Liver (tissue), 3 donors: ENCODE measurements at regions not wholly inside any gene's neighbourhood (a gene's known extent, or its start where the extent isn't known, plus 50 kb on each side); places are given as distances from the start of the nearest gene placed in this dataset.

Source experiments
- EGR1 ChIP-seq, 2 donors: IDR thresholded peaks; 2 replicates each; pipeline ENCODE4 v1.6.1; 2016 to 2018; ENCODE audit warnings: antibody characterized with exemption in 2 of 2, low read depth in 2 of 2
- FOXA2 ChIP-seq: IDR thresholded peaks from 2 replicates; pipeline ENCODE4 v1.6.1; 2016; ENCODE audit warnings: antibody characterized with exemption
- GABPA ChIP-seq, 2 donors: IDR thresholded peaks in 1 of 2; conservative IDR thresholded peaks in 1 of 2; 2 replicates each; pipeline ENCODE4 v1.6.1; 2016; ENCODE audit warnings: antibody characterized with exemption in 2 of 2, mild to moderate bottlenecking in 1 of 2, moderate library complexity in 1 of 2
- HNF4A ChIP-seq, 2 donors: conservative IDR thresholded peaks; 2 replicates each; pipeline ENCODE4 v1.6.1; 2016; ENCODE audit warnings: antibody characterized with exemption in 2 of 2, mild to moderate bottlenecking in 2 of 2
- HNF4G ChIP-seq: IDR thresholded peaks from 2 replicates; pipeline ENCODE4 v1.6.1; 2016; ENCODE audit warnings: antibody characterized with exemption
- RXRA ChIP-seq, 2 donors: IDR thresholded peaks; 2 replicates each; pipeline ENCODE4 v1.6.1; 2017 to 2018; ENCODE audit warnings: antibody characterized with exemption in 2 of 2, mild to moderate bottlenecking in 1 of 2
- SP1 ChIP-seq: IDR thresholded peaks from 2 replicates; pipeline ENCODE4 v1.6.1; 2018; ENCODE audit warnings: antibody characterized with exemption, mild to moderate bottlenecking
- TAF1 ChIP-seq: conservative IDR thresholded peaks from 2 replicates; pipeline ENCODE4 v1.6.1; 2016; ENCODE audit warnings: antibody characterized with exemption, mild to moderate bottlenecking
- YY1 ChIP-seq: IDR thresholded peaks from 2 replicates; pipeline ENCODE4 v1.6.1; 2016; ENCODE audit warnings: antibody characterized with exemption, mild to moderate bottlenecking
- TF ChIP-seq, protein P1 (sequence below): fragments of 150-350 bp; IDR thresholded peaks from 2 replicates; pipeline ENCODE4 v1.5.1; 2017; ENCODE audit warnings: improper control_type of control experiment, low read depth, low read length; ENCODE audit not compliant: missing input control
- TF ChIP-seq, protein P2 (sequence below): IDR thresholded peaks from 2 replicates; pipeline ENCODE4 v1.6.1; 2016; ENCODE audit warnings: antibody characterized with exemption, mild to moderate bottlenecking
- TF ChIP-seq, protein P3 (sequence below): IDR thresholded peaks from 2 replicates; pipeline ENCODE4 v1.6.1; 2016; ENCODE audit warnings: antibody characterized with exemption
- TF ChIP-seq, protein P4 (sequence below): IDR thresholded peaks from 2 replicates; pipeline ENCODE4 v1.6.1; 2016; ENCODE audit warnings: antibody characterized with exemption
- donor health status: healthy.
- donor health status: healthy.

DNA sequence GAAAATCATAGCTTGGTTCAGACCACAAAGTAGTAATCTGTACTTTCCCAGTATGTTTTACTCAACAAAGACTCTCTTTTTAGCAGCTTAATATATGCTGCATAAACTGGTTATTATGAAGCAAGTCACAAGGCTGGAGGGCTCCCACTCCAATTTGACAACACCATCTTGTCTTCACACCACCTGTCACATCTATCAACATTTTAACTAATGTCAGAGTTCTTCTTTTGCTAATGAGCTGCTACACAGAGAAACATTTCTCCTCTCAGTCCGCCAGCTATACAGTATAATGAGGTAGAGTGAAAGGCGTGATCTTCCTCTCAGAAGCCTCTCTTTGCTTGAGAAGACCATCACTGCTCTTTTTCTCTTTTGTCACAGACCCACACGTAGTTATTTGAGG lies 230.1 kb downstream of the BARHL2 start:
- TF ChIP-seq, protein P1, sequence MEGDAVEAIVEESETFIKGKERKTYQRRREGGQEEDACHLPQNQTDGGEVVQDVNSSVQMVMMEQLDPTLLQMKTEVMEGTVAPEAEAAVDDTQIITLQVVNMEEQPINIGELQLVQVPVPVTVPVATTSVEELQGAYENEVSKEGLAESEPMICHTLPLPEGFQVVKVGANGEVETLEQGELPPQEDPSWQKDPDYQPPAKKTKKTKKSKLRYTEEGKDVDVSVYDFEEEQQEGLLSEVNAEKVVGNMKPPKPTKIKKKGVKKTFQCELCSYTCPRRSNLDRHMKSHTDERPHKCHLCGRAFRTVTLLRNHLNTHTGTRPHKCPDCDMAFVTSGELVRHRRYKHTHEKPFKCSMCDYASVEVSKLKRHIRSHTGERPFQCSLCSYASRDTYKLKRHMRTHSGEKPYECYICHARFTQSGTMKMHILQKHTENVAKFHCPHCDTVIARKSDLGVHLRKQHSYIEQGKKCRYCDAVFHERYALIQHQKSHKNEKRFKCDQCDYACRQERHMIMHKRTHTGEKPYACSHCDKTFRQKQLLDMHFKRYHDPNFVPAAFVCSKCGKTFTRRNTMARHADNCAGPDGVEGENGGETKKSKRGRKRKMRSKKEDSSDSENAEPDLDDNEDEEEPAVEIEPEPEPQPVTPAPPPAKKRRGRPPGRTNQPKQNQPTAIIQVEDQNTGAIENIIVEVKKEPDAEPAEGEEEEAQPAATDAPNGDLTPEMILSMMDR: no peak
- TF ChIP-seq, protein P2, sequence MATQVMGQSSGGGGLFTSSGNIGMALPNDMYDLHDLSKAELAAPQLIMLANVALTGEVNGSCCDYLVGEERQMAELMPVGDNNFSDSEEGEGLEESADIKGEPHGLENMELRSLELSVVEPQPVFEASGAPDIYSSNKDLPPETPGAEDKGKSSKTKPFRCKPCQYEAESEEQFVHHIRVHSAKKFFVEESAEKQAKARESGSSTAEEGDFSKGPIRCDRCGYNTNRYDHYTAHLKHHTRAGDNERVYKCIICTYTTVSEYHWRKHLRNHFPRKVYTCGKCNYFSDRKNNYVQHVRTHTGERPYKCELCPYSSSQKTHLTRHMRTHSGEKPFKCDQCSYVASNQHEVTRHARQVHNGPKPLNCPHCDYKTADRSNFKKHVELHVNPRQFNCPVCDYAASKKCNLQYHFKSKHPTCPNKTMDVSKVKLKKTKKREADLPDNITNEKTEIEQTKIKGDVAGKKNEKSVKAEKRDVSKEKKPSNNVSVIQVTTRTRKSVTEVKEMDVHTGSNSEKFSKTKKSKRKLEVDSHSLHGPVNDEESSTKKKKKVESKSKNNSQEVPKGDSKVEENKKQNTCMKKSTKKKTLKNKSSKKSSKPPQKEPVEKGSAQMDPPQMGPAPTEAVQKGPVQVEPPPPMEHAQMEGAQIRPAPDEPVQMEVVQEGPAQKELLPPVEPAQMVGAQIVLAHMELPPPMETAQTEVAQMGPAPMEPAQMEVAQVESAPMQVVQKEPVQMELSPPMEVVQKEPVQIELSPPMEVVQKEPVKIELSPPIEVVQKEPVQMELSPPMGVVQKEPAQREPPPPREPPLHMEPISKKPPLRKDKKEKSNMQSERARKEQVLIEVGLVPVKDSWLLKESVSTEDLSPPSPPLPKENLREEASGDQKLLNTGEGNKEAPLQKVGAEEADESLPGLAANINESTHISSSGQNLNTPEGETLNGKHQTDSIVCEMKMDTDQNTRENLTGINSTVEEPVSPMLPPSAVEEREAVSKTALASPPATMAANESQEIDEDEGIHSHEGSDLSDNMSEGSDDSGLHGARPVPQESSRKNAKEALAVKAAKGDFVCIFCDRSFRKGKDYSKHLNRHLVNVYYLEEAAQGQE: no peak
- no peak for TF ChIP-seq YY1
- TF ChIP-seq EGR1 (IDR thresholded peaks at IDR 0.05; ENCODE audit: low read depth in 2 of 2): no peak
- no peak for TF ChIP-seq SP1
- TF ChIP-seq RXRA (IDR thresholded peaks at IDR 0.05): no peak
- TF ChIP-seq, protein P3, sequence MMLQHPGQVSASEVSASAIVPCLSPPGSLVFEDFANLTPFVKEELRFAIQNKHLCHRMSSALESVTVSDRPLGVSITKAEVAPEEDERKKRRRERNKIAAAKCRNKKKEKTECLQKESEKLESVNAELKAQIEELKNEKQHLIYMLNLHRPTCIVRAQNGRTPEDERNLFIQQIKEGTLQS: no peak
- TF ChIP-seq GABPA (IDR thresholded peaks at IDR 0.05 in 1 of 2, conservative IDR thresholded peaks at IDR 0.05 in 1 of 2): no peak
- TF ChIP-seq, protein P4, sequence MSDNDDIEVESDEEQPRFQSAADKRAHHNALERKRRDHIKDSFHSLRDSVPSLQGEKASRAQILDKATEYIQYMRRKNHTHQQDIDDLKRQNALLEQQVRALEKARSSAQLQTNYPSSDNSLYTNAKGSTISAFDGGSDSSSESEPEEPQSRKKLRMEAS: no peak
- no peak for TF ChIP-seq FOXA2
- no peak for TF ChIP-seq TAF1
- no peak for TF ChIP-seq HNF4G
- no peak for TF ChIP-seq HNF4A (conservative IDR thresholded peaks at IDR 0.05)
